GF-D8 (cell line): ENCODE measurements at regions not wholly inside any gene's neighbourhood (a gene's known extent, or its start where the extent isn't known, plus 50 kb on each side); places are given as distances from the start of the nearest gene placed in this dataset.
"Not testable (repeated sequence)": the region's sequence is repeated elsewhere in the genome, so short reads cannot be mapped to it uniquely, and the experiment has no call there.

Source experiments
- DNase-seq: peaks from one replicate; lab custom pipeline; 2025; lab: John Stamatoyannopoulos, UW

GRCh38 chr1:224791362-224791941 lies 138.0 kb upstream of the DNAH14 start:
- DNase-seq = no peak

- no peak for DNase-seq
These were observed 133.9 kb upstream of the DNAH14 start for GRCh38 chr1:224795591-224795990.

GRCh38 chr1:224799083-224799482 lies 130.4 kb upstream of the DNAH14 start:
- DNase-seq = no peak

GRCh38 chr1:224800486-224801119 lies 128.9 kb upstream of the DNAH14 start:
- DNase-seq = no peak

- no peak for DNase-seq
These were observed 127.5 kb upstream of the DNAH14 start for GRCh38 chr1:224801844-224802490.

GRCh38 chr1:224802617-224803016 lies 126.9 kb upstream of the DNAH14 start:
- no peak for DNase-seq

GRCh38 chr1:224804220-224804619 lies 125.3 kb upstream of the DNAH14 start:
- DNase-seq = no peak

- DNase-seq = no peak
These were observed 123.6 kb upstream of the DNAH14 start for GRCh38 chr1:224805889-224806288.

- no peak for DNase-seq
These were observed 120.3 kb upstream of the DNAH14 start for GRCh38 chr1:224809137-224809536.

GRCh38 chr1:224809613-224810012 lies 119.9 kb upstream of the DNAH14 start:
- DNase-seq = no peak

GRCh38 chr1:224811564-224811963 lies 117.9 kb upstream of the DNAH14 start:
- no peak for DNase-seq

- no peak for DNase-seq
These were observed 113.8 kb upstream of the DNAH14 start for GRCh38 chr1:224815647-224816046.

- DNase-seq = no peak
These were observed 113.4 kb upstream of the DNAH14 start for GRCh38 chr1:224816062-224816461.

- DNase-seq = no peak
These were observed 112.1 kb upstream of the DNAH14 start for GRCh38 chr1:224817382-224817781.

GRCh38 chr1:224819861-224820260 lies 109.6 kb upstream of the DNAH14 start:
- no peak for DNase-seq

- no peak for DNase-seq
These were observed 109.1 kb upstream of the DNAH14 start for GRCh38 chr1:224820341-224820740.

- DNase-seq = not testable (repeated sequence)
These were observed 107.7 kb upstream of the DNAH14 start for GRCh38 chr1:224821751-224822150.

- DNase-seq = no peak
These were observed 103.9 kb upstream of the DNAH14 start for GRCh38 chr1:224825525-224826000.

GRCh38 chr1:224828691-224829090 lies 100.8 kb upstream of the DNAH14 start:
- DNase-seq = no peak

- DNase-seq = no peak
These were observed 98.0 kb upstream of the DNAH14 start for GRCh38 chr1:224831501-224831900.

- not testable (repeated sequence) for DNase-seq
These were observed 89.7 kb upstream of the DNAH14 start for GRCh38 chr1:224839648-224840300.

GRCh38 chr1:224841803-224842202 lies 87.7 kb upstream of the DNAH14 start:
- DNase-seq = not testable (repeated sequence)
